WTC11 (cell line): ENCODE measurements at regions not wholly inside any gene's neighbourhood (a gene's known extent, or its start where the extent isn't known, plus 50 kb on each side); places are given as distances from the start of the nearest gene placed in this dataset.

Experiments used
- ATAC-seq: fragments of 200-7000 bp; cut with Tn5 transposase; 2 replicates; pipeline ENCODE4 v1.10.0; 2021; ENCODE audit warnings: mild to moderate bottlenecking, moderate library complexity
- CTCF ChIA-PET: fragments of 300-600 bp; sonication (Branson Sonifier 250); formaldehyde crosslinking; loops from one replicate; lab custom pipeline; 2021; ENCODE audit warnings: antibody characterized with exemption; lab: Charles Lee
- POLR2A ChIA-PET: fragments of 350-600 bp; sonication (Branson Sonifier 250); formaldehyde crosslinking; loops from one replicate; lab custom pipeline; 2021; ENCODE audit warnings: antibody characterized with exemption; lab: Charles Lee
- DNase-seq: peaks from one replicate; pipeline ENCODE4 v3.0.0; 2021; ENCODE audit warnings: low spot score
- H3K27ac Mint-ChIP-seq: 2 replicates; pipeline ENCODE4 v1.8.0; 2021; ENCODE audit warnings: mixed read lengths
- H3K27me3 Mint-ChIP-seq: 2 replicates; pipeline ENCODE4 v1.8.0; 2021; ENCODE audit warnings: low read depth, mild to moderate bottlenecking, moderate library complexity, mixed read lengths
- H3K36me3 Mint-ChIP-seq: 2 replicates; pipeline ENCODE4 v1.8.0; 2021; ENCODE audit warnings: mixed read lengths
- H3K4me1 Mint-ChIP-seq: 2 replicates; pipeline ENCODE4 v1.8.0; 2022; ENCODE audit warnings: mixed read lengths
- H3K4me3 Mint-ChIP-seq: 2 replicates; pipeline ENCODE4 v1.8.0; 2021; ENCODE audit warnings: mild to moderate bottlenecking, moderate library complexity, mixed read lengths
- H3K9me3 Mint-ChIP-seq: 2 replicates; pipeline ENCODE4 v1.8.0; 2021; ENCODE audit warnings: mixed read lengths
- ETV6 ChIP-seq: sonication (generic); formaldehyde crosslinking; IDR thresholded peaks from 2 replicates; pipeline ENCODE4 v1.8.1; 2022; ENCODE audit warnings: mild to moderate bottlenecking, missing genetic modification reagents
- FOXJ3 ChIP-seq: sonication (generic); formaldehyde crosslinking; IDR thresholded peaks from 2 replicates; pipeline ENCODE4 v1.9.0; 2021; ENCODE audit warnings: missing genetic modification reagents, mild to moderate bottlenecking, borderline replicate concordance
- GRHL2 ChIP-seq: fragments of 250-450 bp; sonication (Bioruptor Pico); IDR thresholded peaks from 2 replicates; pipeline ENCODE4 v1.8.0; 2022; ENCODE audit warnings: mild to moderate bottlenecking, moderate library complexity; ENCODE audit not compliant: insufficient replicate concordance, severe bottlenecking
- GTF2I ChIP-seq: fragments of 250-450 bp; sonication (Bioruptor Pico); conservative IDR thresholded peaks from 2 replicates; pipeline ENCODE4 v1.4.0; 2021; ENCODE audit warnings: mild to moderate bottlenecking
- JAZF1 ChIP-seq: fragments of 250-450 bp; sonication (Bioruptor Pico); IDR thresholded peaks from 2 replicates; pipeline ENCODE4 v1.9.0; 2021; ENCODE audit warnings: moderate library complexity, mild to moderate bottlenecking, inconsistent platforms
- NR1H2 ChIP-seq: sonication (generic); formaldehyde crosslinking; IDR thresholded peaks from 2 replicates; pipeline ENCODE4 v1.9.0; 2021; ENCODE audit warnings: mild to moderate bottlenecking, moderate library complexity, missing genetic modification reagents
- NR3C1 ChIP-seq: sonication (generic); formaldehyde crosslinking; conservative IDR thresholded peaks from 2 replicates; pipeline ENCODE4 v1.8.1; 2023; ENCODE audit warnings: low read depth, mild to moderate bottlenecking, missing genetic modification reagents
- TEAD4 ChIP-seq: sonication (generic); formaldehyde crosslinking; IDR thresholded peaks from 2 replicates; pipeline ENCODE4 v1.8.0; 2022; ENCODE audit warnings: mild to moderate bottlenecking, missing genetic modification reagents
- TP53 ChIP-seq: sonication (generic); formaldehyde crosslinking; IDR thresholded peaks from 2 replicates; pipeline ENCODE4 v1.8.1; 2023; ENCODE audit warnings: mild to moderate bottlenecking, missing genetic modification reagents
- ZBTB21 ChIP-seq: sonication (generic); formaldehyde crosslinking; IDR thresholded peaks from 2 replicates; pipeline ENCODE4 v1.8.1; 2023; ENCODE audit warnings: mild to moderate bottlenecking, missing genetic modification reagents, borderline replicate concordance
- ZNF138 ChIP-seq: sonication (generic); formaldehyde crosslinking; conservative IDR thresholded peaks from 2 replicates; pipeline ENCODE4 v1.8.1; 2022; ENCODE audit warnings: mild to moderate bottlenecking, moderate library complexity, missing genetic modification reagents
- ZNF232 ChIP-seq: sonication (generic); formaldehyde crosslinking; IDR thresholded peaks from 2 replicates; pipeline ENCODE4 v1.8.0; 2022; ENCODE audit warnings: mild to moderate bottlenecking, missing genetic modification reagents
- ZNF263 ChIP-seq: sonication (generic); formaldehyde crosslinking; IDR thresholded peaks from 2 replicates; pipeline ENCODE4 v1.8.1; 2022; ENCODE audit warnings: low read depth, mild to moderate bottlenecking, moderate library complexity, missing genetic modification reagents
- ZNF317 ChIP-seq: sonication (generic); formaldehyde crosslinking; IDR thresholded peaks from 2 replicates; pipeline ENCODE4 v1.8.1; 2023; ENCODE audit warnings: low read depth, mild to moderate bottlenecking, moderate library complexity, missing genetic modification reagents, borderline replicate concordance
- ZNF396 ChIP-seq: fragments of 250-450 bp; sonication (Bioruptor Pico); IDR thresholded peaks from 2 replicates; pipeline ENCODE4 v1.8.0; 2021; ENCODE audit warnings: mild to moderate bottlenecking, moderate library complexity, borderline replicate concordance
- TF ChIP-seq, protein P1 (sequence below): sonication (generic); formaldehyde crosslinking; IDR thresholded peaks from 2 replicates; pipeline ENCODE4 v1.8.0; 2022; ENCODE audit warnings: missing genetic modification reagents
- TF ChIP-seq, protein P2 (sequence below): sonication (generic); formaldehyde crosslinking; IDR thresholded peaks from 2 replicates; pipeline ENCODE4 v1.8.1; 2022; ENCODE audit warnings: low read depth, missing genetic modification reagents, borderline replicate concordance
- TF ChIP-seq, protein P3 (sequence below): sonication (generic); formaldehyde crosslinking; IDR thresholded peaks from 2 replicates; pipeline ENCODE4 v1.8.0; 2022; ENCODE audit warnings: mild to moderate bottlenecking, missing genetic modification reagents
- TF ChIP-seq, protein P4 (sequence below): sonication (generic); formaldehyde crosslinking; conservative IDR thresholded peaks from 2 replicates; pipeline ENCODE4 v1.8.1; 2023; ENCODE audit warnings: mild to moderate bottlenecking, low read depth, missing genetic modification reagents, moderate library complexity
- TF ChIP-seq, protein P5 (sequence below): sonication (generic); formaldehyde crosslinking; IDR thresholded peaks from 2 replicates; pipeline ENCODE4 v1.8.0; 2023; ENCODE audit warnings: missing genetic modification reagents

DNA sequence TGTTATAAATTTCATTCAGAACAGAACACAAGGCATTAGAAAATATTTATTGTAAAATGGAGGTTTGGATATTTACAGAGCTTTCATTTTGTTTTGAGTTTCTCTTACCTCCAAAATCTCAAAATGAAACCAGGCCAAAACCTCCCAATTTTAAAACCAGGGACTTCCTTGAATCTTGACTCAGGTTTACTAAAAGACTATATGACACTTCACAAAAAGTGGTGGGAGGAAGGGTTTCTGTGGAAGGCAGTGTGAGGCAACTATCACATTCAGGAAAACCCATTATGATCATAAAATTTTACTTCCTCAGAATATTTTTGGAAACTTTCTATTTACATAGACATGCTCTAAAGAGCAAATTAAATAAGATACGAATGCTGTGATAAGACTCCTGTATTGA is 205.8 kb upstream of the EOMES start:
- Mint-ChIP-seq H3K9me3 (peaks cover 4% of the 10 kb centered on the region), H3K27me3 (no peaks in the 10 kb centered on the region), H3K27ac (no peak overlapping the region), H3K4me1 (no peaks in the 10 kb centered on the region), H3K4me3 (no peak overlapping the region), H3K36me3 (no peaks in the 10 kb centered on the region)
- ChIA-PET CTCF (interaction anchor here (0.6 kb wide), 1 partner anchor 10 kb away, joined by 3 read pairs; no protein-coding TSS in a partner anchor), POLR2A (no interaction called here)
- ATAC-seq (no peak), DNase-seq (no peak)
- TF ChIP-seq ZNF396 (CRISPR knock-in tag) (no peak), NR1H2 (CRISPR knock-in tag) (no peak), ZNF138 (no peak), JAZF1 (CRISPR knock-in tag) (no peak), TP53 (CRISPR knock-in tag) (no peak), ZNF232 (no peak), TEAD4 (no peak), GTF2I (CRISPR knock-in tag) (no peak), ZNF263 (CRISPR knock-in tag) (no peak), ETV6 (CRISPR knock-in tag) (no peak), NR3C1 (CRISPR knock-in tag) (no peak)
- TF ChIP-seq, protein P1, sequence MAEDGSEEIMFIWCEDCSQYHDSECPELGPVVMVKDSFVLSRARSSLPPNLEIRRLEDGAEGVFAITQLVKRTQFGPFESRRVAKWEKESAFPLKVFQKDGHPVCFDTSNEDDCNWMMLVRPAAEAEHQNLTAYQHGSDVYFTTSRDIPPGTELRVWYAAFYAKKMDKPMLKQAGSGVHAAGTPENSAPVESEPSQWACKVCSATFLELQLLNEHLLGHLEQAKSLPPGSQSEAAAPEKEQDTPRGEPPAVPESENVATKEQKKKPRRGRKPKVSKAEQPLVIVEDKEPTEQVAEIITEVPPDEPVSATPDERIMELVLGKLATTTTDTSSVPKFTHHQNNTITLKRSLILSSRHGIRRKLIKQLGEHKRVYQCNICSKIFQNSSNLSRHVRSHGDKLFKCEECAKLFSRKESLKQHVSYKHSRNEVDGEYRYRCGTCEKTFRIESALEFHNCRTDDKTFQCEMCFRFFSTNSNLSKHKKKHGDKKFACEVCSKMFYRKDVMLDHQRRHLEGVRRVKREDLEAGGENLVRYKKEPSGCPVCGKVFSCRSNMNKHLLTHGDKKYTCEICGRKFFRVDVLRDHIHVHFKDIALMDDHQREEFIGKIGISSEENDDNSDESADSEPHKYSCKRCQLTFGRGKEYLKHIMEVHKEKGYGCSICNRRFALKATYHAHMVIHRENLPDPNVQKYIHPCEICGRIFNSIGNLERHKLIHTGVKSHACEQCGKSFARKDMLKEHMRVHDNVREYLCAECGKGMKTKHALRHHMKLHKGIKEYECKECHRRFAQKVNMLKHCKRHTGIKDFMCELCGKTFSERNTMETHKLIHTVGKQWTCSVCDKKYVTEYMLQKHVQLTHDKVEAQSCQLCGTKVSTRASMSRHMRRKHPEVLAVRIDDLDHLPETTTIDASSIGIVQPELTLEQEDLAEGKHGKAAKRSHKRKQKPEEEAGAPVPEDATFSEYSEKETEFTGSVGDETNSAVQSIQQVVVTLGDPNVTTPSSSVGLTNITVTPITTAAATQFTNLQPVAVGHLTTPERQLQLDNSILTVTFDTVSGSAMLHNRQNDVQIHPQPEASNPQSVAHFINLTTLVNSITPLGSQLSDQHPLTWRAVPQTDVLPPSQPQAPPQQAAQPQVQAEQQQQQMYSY, result no peak
- TF ChIP-seq, protein P2, sequence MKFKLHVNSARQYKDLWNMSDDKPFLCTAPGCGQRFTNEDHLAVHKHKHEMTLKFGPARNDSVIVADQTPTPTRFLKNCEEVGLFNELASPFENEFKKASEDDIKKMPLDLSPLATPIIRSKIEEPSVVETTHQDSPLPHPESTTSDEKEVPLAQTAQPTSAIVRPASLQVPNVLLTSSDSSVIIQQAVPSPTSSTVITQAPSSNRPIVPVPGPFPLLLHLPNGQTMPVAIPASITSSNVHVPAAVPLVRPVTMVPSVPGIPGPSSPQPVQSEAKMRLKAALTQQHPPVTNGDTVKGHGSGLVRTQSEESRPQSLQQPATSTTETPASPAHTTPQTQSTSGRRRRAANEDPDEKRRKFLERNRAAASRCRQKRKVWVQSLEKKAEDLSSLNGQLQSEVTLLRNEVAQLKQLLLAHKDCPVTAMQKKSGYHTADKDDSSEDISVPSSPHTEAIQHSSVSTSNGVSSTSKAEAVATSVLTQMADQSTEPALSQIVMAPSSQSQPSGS (CRISPR knock-in tag), result no peak
- TF ChIP-seq, protein P3, sequence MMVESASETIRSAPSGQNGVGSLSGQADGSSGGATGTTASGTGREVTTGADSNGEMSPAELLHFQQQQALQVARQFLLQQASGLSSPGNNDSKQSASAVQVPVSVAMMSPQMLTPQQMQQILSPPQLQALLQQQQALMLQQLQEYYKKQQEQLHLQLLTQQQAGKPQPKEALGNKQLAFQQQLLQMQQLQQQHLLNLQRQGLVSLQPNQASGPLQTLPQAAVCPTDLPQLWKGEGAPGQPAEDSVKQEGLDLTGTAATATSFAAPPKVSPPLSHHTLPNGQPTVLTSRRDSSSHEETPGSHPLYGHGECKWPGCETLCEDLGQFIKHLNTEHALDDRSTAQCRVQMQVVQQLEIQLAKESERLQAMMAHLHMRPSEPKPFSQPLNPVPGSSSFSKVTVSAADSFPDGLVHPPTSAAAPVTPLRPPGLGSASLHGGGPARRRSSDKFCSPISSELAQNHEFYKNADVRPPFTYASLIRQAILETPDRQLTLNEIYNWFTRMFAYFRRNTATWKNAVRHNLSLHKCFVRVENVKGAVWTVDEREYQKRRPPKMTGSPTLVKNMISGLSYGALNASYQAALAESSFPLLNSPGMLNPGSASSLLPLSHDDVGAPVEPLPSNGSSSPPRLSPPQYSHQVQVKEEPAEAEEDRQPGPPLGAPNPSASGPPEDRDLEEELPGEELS (CRISPR knock-in tag), result no peak

DNA sequence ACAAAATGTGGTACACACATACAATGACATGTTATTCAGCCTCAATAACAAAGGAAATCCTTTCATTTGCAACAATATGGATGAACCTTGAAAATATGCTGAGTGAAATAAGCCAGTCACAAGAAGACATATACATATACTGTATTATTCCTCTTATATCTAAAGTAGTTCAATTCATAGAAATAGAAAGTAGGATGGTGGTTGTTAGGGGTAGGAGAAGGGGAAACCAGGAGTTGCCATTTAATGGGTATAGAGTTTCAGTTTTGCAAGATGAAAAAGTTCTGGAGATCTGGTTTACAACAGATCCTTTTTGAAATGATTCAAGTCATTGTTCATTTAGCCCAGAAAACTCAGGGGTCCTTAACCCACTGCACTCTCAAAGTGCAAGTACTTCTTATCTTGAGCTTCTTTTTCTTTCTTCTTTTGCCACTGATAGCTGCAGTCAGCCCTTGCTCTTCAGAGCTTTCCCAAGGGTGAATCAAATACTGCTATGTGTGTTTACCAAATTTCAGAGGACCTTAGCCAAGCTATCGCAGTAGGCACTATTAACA is 208.0 kb upstream of the EOMES start:
- Mint-ChIP-seq H3K27me3 (no peaks in the 10 kb centered on the region), H3K4me1 (no peaks in the 10 kb centered on the region), H3K27ac (no peak overlapping the region), H3K9me3 (peaks cover 4% of the 10 kb centered on the region), H3K4me3 (no peak overlapping the region), H3K36me3 (no peaks in the 10 kb centered on the region)
- ATAC-seq (no peak), DNase-seq (no peak)
- no peak for TF ChIP-seq ZBTB21 (CRISPR knock-in tag)
- TF ChIP-seq, protein P4, sequence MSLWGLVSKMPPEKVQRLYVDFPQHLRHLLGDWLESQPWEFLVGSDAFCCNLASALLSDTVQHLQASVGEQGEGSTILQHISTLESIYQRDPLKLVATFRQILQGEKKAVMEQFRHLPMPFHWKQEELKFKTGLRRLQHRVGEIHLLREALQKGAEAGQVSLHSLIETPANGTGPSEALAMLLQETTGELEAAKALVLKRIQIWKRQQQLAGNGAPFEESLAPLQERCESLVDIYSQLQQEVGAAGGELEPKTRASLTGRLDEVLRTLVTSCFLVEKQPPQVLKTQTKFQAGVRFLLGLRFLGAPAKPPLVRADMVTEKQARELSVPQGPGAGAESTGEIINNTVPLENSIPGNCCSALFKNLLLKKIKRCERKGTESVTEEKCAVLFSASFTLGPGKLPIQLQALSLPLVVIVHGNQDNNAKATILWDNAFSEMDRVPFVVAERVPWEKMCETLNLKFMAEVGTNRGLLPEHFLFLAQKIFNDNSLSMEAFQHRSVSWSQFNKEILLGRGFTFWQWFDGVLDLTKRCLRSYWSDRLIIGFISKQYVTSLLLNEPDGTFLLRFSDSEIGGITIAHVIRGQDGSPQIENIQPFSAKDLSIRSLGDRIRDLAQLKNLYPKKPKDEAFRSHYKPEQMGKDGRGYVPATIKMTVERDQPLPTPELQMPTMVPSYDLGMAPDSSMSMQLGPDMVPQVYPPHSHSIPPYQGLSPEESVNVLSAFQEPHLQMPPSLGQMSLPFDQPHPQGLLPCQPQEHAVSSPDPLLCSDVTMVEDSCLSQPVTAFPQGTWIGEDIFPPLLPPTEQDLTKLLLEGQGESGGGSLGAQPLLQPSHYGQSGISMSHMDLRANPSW (CRISPR knock-in tag), result no peak
- no peak for TF ChIP-seq JAZF1 (CRISPR knock-in tag)
- TF ChIP-seq ZNF317 (CRISPR knock-in tag), result no peak
- no peak for TF ChIP-seq FOXJ3 (CRISPR knock-in tag)
- TF ChIP-seq GRHL2 (CRISPR knock-in tag), result no peak
- no peak for TF ChIP-seq ZNF138
- TF ChIP-seq, protein P5, sequence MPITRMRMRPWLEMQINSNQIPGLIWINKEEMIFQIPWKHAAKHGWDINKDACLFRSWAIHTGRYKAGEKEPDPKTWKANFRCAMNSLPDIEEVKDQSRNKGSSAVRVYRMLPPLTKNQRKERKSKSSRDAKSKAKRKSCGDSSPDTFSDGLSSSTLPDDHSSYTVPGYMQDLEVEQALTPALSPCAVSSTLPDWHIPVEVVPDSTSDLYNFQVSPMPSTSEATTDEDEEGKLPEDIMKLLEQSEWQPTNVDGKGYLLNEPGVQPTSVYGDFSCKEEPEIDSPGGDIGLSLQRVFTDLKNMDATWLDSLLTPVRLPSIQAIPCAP (CRISPR knock-in tag), result no peak
- POLR2A ChIA-PET, result no interaction called here
- CTCF ChIA-PET, result interaction anchor here (0.6 kb wide), 1 partner anchor 218 kb away, joined by 3 read pairs; no protein-coding TSS in a partner anchor
